ENCODE measurements at regions not wholly inside any gene's neighbourhood (a gene's known extent, or its start where the extent isn't known, plus 50 kb on each side); places are given as distances from the start of the nearest gene placed in this dataset.

DNA sequence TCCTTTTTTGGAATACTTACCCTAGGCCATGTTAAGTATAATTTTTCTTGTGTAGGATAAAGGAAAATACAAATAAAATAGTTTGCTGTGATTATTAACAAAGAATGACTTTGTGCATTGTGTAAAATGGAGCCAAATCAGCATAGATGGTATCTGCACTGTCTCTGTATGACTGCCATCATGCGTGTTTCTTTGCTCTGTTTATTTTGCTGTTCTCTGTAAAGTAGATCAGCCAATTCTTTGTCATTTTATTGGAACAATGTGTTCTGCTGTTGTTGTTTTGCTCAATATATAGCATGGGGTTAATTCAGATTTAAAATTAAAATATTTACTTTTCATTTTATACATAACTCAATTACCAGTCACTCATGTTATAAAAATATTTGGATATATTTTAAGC is 181.3 kb upstream of the UBE2E3 start:
- H3K27ac ChIP-seq = no peak overlapping the region
- no peaks in the 10 kb centered on the region for H3K4me1 ChIP-seq
- DNase-seq (no peak), ATAC-seq (no peak)
- no peak overlapping the region for H3K4me3 ChIP-seq
- TF ChIP-seq, protein P1, sequence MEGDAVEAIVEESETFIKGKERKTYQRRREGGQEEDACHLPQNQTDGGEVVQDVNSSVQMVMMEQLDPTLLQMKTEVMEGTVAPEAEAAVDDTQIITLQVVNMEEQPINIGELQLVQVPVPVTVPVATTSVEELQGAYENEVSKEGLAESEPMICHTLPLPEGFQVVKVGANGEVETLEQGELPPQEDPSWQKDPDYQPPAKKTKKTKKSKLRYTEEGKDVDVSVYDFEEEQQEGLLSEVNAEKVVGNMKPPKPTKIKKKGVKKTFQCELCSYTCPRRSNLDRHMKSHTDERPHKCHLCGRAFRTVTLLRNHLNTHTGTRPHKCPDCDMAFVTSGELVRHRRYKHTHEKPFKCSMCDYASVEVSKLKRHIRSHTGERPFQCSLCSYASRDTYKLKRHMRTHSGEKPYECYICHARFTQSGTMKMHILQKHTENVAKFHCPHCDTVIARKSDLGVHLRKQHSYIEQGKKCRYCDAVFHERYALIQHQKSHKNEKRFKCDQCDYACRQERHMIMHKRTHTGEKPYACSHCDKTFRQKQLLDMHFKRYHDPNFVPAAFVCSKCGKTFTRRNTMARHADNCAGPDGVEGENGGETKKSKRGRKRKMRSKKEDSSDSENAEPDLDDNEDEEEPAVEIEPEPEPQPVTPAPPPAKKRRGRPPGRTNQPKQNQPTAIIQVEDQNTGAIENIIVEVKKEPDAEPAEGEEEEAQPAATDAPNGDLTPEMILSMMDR (IDR thresholded peaks at IDR 0.05) = no peak
- no peaks in the 10 kb centered on the region for H3K36me3 ChIP-seq
- intact Hi-C loops (cut with DNase I) = no loop called here
- H3K27me3 ChIP-seq = no peaks in the 10 kb centered on the region
- no peaks in the 10 kb centered on the region for H3K9me3 ChIP-seq

DNA sequence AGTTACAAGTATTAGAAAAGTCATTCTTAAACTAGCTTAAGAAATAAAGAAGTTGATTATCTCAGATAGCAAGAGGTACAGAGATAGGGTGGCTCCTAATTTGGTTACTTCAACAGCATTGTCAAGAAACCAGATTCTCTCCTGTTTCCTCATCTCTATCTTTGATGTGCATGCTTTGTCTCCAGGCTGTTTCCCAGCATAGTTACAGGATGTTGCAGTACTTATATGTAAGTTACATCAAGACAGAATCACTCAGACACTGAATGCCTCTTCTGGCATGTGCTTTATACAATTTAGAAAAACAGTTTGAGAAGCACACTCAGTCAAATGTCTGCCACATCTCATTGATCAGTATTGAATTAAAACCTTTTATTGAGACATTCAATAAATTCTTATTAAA is 189.5 kb upstream of the UBE2E3 start:
- intact Hi-C loops (cut with DNase I) = no loop called here
- H3K27me3 ChIP-seq = no peaks in the 10 kb centered on the region
- no peak for ATAC-seq
- no peaks in the 10 kb centered on the region for H3K9me3 ChIP-seq
- H3K4me1 ChIP-seq = no peaks in the 10 kb centered on the region
- TF ChIP-seq, protein P1 (IDR thresholded peaks at IDR 0.05) = no peak
- H3K27ac ChIP-seq = no peak overlapping the region
- no peaks in the 10 kb centered on the region for H3K36me3 ChIP-seq
- DNase-seq = no peak
- no peak overlapping the region for H3K4me3 ChIP-seq

DNA sequence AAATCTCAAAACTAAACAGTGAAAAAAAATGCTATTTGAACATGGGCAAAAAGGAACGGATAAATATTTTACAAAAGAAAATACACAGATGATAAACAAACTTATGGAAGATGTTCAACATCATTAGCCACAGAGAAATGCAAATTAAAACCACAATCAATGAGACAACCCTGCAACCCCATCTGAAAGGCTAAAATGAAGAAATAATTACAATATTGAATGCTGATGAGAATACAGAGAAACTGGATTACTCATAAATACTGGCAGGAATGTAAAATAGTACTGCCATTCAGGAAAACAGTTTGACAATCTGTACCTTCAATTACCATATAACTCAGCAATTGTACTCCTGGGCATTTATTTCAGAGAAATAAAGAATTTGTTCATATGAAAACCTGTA is 193.1 kb upstream of the UBE2E3 start:
- intact Hi-C loops (cut with DNase I) = no loop called here
- ATAC-seq (no peak), DNase-seq (no peak)
- Histone ChIP-seq H3K4me3 (no peak overlapping the region), H3K27me3 (no peaks in the 10 kb centered on the region), H3K9me3 (no peaks in the 10 kb centered on the region), H3K4me1 (no peaks in the 10 kb centered on the region), H3K27ac (no peak overlapping the region), H3K36me3 (no peaks in the 10 kb centered on the region)
- TF ChIP-seq, protein P1 (IDR thresholded peaks at IDR 0.05) = no peak

DNA sequence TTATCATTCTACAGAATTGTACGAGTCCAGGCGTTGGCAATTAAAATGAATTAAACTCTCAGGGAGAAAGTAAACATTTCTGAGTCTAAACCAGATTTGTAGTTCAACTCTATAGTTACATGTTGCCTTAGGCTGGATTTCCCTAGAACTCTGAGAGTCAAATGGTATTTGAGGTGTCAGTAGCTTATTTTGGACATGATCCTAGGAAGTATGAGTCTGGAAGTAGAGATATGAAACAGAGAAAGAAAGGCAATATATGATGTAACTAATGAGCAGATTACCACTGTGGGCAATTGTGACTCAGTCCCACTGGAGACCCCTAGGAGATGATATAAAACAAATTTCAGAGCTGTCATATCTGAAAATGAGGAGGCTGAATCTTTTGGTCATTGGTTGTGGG is 199.1 kb upstream of the UBE2E3 start:
- Histone ChIP-seq H3K27ac (no peak overlapping the region), H3K9me3 (no peaks in the 10 kb centered on the region), H3K4me3 (no peak overlapping the region), H3K4me1 (no peaks in the 10 kb centered on the region), H3K27me3 (no peaks in the 10 kb centered on the region), H3K36me3 (no peaks in the 10 kb centered on the region)
- intact Hi-C loops (cut with DNase I) = no loop called here
- no peak for ATAC-seq
- TF ChIP-seq, protein P1 (IDR thresholded peaks at IDR 0.05) = no peak
- DNase-seq = no peak

DNA sequence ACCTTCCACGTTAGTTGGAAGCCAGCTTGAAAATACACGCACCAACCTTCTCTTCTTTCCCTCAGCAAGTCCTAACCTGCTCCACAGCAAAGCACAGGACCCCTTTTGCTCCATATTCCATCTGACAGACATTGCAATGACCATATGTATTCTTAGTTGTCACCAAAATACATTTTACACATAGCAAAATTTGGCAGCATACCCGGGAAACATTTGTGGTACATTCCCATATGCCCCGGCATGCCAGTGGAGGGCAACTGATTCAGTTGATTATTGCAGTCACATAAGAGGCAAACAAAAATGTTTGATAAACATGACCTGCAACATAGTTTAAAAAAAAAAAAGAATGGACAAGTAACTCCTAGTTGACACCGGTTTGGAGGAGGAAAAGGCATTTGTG is 202.1 kb upstream of the UBE2E3 start:
- TF ChIP-seq, protein P1 (IDR thresholded peaks at IDR 0.05) = no peak
- intact Hi-C loops (cut with DNase I) = no loop called here
- H3K27ac ChIP-seq = no peak overlapping the region
- H3K9me3 ChIP-seq = no peaks in the 10 kb centered on the region
- H3K27me3 ChIP-seq = no peaks in the 10 kb centered on the region
- ATAC-seq = no peak
- H3K36me3 ChIP-seq = no peaks in the 10 kb centered on the region
- no peaks in the 10 kb centered on the region for H3K4me1 ChIP-seq
- DNase-seq = no peak
- no peak overlapping the region for H3K4me3 ChIP-seq

DNA sequence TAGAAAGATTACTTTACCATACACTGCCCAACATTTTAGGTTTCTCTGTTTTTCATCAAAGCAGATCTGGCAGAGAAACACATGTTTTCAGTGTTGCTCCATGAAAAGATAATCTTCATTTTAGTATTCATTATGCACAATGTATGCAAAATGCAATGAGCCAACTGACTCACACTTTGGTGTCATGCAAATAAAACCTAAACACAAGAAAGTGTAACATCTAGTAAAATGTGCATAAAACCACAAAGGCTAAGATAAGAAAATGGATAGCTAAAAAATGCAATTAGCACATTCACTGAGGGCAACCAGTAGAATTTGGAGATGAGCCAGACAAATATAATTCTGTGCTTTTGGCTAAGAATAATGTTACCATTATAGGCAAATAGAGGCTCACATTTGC is 203.5 kb upstream of the UBE2E3 start:
- Histone ChIP-seq H3K9me3 (no peaks in the 10 kb centered on the region), H3K4me3 (no peak overlapping the region), H3K27ac (no peak overlapping the region), H3K4me1 (no peaks in the 10 kb centered on the region), H3K36me3 (no peaks in the 10 kb centered on the region), H3K27me3 (no peaks in the 10 kb centered on the region)
- intact Hi-C loops (cut with DNase I) = no loop called here
- TF ChIP-seq, protein P1 (IDR thresholded peaks at IDR 0.05) = no peak
- DNase-seq (no peak), ATAC-seq (no peak)
